ENCODE measurements at regions not wholly inside any gene's neighbourhood (a gene's known extent, or its start where the extent isn't known, plus 50 kb on each side); places are given as distances from the start of the nearest gene placed in this dataset.

DNA sequence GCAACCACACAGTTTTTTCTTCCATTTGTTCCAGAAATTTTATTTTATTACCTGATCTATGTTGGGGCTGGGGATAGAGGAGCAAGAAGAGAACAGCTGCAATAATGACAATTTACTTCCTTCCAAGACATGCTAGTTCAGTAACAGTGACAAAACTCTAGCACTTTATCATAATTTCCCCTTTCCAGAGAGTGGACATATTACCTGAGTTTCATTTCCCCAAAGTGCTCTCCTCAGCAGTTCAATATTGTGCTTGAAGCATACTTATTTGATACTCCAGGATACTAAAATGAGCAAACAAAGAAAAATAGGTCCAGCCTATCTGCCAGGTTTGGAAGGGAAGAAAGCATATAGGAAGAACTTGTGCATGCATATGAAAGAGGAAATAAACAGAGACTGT, 157.7 kb downstream of the ID4 start:
- no peak overlapping the region for H3K4me3 ChIP-seq (ENCODE audit: low read length)
- no peaks in the 10 kb centered on the region for H4K20me1 ChIP-seq (ENCODE audit: control insufficient read depth, insufficient read depth, low read depth, low read length)
- no peaks in the 10 kb centered on the region for H3K79me2 ChIP-seq (ENCODE audit: control insufficient read depth, low read length)
- H3K36me3 ChIP-seq (ENCODE audit: control insufficient read depth, low read length), result no peaks in the 10 kb centered on the region
- H3K4me1 ChIP-seq (ENCODE audit: control insufficient read depth, low read length), result no peaks in the 10 kb centered on the region
- peaks cover 7% of the 10 kb centered on the region for H3K9me3 ChIP-seq (ENCODE audit: control insufficient read depth, insufficient read depth, low read length)
- no peaks in the 10 kb centered on the region for H3F3A ChIP-seq (ENCODE audit: control insufficient read depth, insufficient read depth)
- H3K4me2 ChIP-seq (ENCODE audit: low read length), result no peak overlapping the region
- H3K27me3 ChIP-seq (ENCODE audit: control insufficient read depth, low read length), result no peaks in the 10 kb centered on the region
- no peak overlapping the region for H3K27ac ChIP-seq (ENCODE audit: low read depth, low read length)
- no peak for TF ChIP-seq EZH2phosphoT487 (IDR thresholded peaks at IDR 0.05; ENCODE audit: borderline replicate concordance, low read length)
- TF ChIP-seq CTCF (IDR thresholded peaks at IDR 0.05; ENCODE audit: low read depth, low read length, poor library complexity, severe bottlenecking), result no peak
- no peaks in the 10 kb centered on the region for H3K9me2 ChIP-seq (replicated peaks; ENCODE audit: control insufficient read depth, low read length)

DNA sequence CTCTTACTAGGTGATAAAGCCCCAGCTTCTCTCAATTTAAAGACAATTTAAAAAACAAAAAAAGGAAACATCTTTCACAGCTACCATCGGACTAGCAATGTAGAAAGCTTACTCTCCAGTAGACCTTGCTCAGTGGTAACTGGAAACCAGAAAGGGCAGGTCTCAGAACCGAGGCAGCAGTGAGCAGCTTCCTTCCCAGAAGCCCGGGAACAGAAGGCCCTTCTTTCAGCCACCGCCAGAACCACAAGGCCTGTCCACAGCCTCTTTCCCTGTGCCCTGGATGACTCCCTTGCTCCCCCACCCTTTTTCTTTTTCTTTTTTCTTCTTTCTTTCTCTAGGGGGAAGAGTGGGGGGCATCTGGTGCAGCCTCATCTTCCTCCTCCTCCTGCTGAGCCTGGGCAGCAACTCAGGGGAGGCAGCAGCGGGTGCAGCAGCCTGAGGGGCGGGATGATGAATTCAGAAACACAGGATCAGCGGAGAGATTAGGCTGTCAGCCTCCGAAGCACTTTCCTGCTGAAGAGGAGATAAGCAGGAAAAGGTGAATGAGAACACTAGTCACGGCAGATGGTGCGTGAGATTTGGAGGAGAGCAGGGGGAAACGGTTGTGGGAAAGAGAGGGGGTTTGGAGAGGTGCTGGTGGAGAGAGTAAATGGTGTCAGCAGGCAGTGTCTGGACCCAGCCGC, 158.5 kb downstream of the ID4 start:
- Histone ChIP-seq H3K27ac (ENCODE audit: low read depth, low read length) (no peak overlapping the region), H4K20me1 (ENCODE audit: control insufficient read depth, insufficient read depth, low read depth, low read length) (no peaks in the 10 kb centered on the region), H3F3A (ENCODE audit: control insufficient read depth, insufficient read depth) (no peaks in the 10 kb centered on the region), H3K36me3 (ENCODE audit: control insufficient read depth, low read length) (no peaks in the 10 kb centered on the region), H3K79me2 (ENCODE audit: control insufficient read depth, low read length) (no peaks in the 10 kb centered on the region), H3K4me1 (ENCODE audit: control insufficient read depth, low read length) (no peaks in the 10 kb centered on the region), H3K4me2 (ENCODE audit: low read length) (no peak overlapping the region), H3K27me3 (ENCODE audit: control insufficient read depth, low read length) (no peaks in the 10 kb centered on the region), H3K9me2 (replicated peaks; ENCODE audit: control insufficient read depth, low read length) (no peaks in the 10 kb centered on the region), H3K9me3 (ENCODE audit: control insufficient read depth, insufficient read depth, low read length) (peaks cover 11% of the 10 kb centered on the region), H3K4me3 (ENCODE audit: low read length) (no peak overlapping the region)
- TF ChIP-seq EZH2phosphoT487 (IDR thresholded peaks at IDR 0.05; ENCODE audit: borderline replicate concordance, low read length), result no peak
- no peak for TF ChIP-seq CTCF (IDR thresholded peaks at IDR 0.05; ENCODE audit: low read depth, low read length, poor library complexity, severe bottlenecking)

DNA sequence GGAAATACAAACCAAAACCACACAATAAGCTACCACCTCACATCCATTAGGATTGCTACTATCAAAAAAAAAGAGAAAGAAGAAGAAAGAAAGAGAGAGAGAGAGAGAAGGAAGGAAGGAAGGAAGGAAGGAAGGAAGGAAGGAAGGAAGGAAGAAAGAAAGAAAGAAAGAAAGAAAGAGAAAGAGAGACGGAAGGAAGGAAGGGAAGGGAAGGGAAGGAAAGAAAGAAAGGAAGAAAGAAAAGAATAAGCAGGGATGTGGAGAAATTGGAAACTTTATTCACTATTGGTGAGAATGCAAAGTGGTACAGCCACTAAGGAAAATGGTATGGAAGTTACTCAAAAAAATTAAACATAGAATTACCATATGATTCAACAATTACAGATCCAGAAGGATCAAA, 159.9 kb downstream of the ID4 start:
- Histone ChIP-seq H3K27ac (ENCODE audit: low read depth, low read length) (no peak overlapping the region), H4K20me1 (ENCODE audit: control insufficient read depth, insufficient read depth, low read depth, low read length) (no peaks in the 10 kb centered on the region), H3K4me2 (ENCODE audit: low read length) (no peak overlapping the region), H3K27me3 (ENCODE audit: control insufficient read depth, low read length) (no peaks in the 10 kb centered on the region), H3K4me3 (ENCODE audit: low read length) (no peak overlapping the region), H3K36me3 (ENCODE audit: control insufficient read depth, low read length) (no peaks in the 10 kb centered on the region), H3K9me3 (ENCODE audit: control insufficient read depth, insufficient read depth, low read length) (peaks cover 11% of the 10 kb centered on the region), H3K79me2 (ENCODE audit: control insufficient read depth, low read length) (no peaks in the 10 kb centered on the region), H3K9me2 (replicated peaks; ENCODE audit: control insufficient read depth, low read length) (no peaks in the 10 kb centered on the region), H3F3A (ENCODE audit: control insufficient read depth, insufficient read depth) (no peaks in the 10 kb centered on the region), H3K4me1 (ENCODE audit: control insufficient read depth, low read length) (no peaks in the 10 kb centered on the region)
- no peak for TF ChIP-seq CTCF (IDR thresholded peaks at IDR 0.05; ENCODE audit: low read depth, low read length, poor library complexity, severe bottlenecking)
- no peak for TF ChIP-seq EZH2phosphoT487 (IDR thresholded peaks at IDR 0.05; ENCODE audit: borderline replicate concordance, low read length)

Measured in DOHH2 (cell line).